HG02840 (cell line): ENCODE measurements at regions not wholly inside any gene's neighbourhood (a gene's known extent, or its start where the extent isn't known, plus 50 kb on each side); places are given as distances from the start of the nearest gene placed in this dataset.

Source experiments
- ATAC-seq: cut with Tn5 transposase; IDR thresholded peaks from one replicate; pipeline ENCODE4 v1.9.1; 2021; ENCODE audit warnings: mild to moderate bottlenecking, moderate library complexity, moderate number of reproducible peaks; ENCODE audit not compliant: unreplicated experiment, low FRiP score

DNA sequence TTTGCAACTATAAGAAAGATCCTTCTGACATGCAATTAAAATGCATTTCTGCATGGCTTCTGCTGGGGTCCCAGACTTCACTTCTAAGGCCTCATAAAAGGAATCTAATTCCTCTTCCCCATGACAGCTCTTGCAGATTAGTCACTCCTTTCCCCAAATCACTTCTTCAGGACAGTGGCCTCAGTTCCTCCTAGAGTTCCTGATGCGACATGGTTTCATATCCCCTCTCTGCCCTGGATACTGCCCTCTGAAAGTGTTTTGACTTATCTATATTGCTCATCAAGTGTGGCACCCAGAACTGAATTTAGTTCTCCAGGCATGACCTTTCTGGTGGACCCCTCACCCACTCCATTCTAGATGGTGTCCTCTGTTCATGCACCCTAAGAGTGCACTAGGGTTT lies 238.1 kb downstream of the FOXO1 start:
- no peak for ATAC-seq

DNA sequence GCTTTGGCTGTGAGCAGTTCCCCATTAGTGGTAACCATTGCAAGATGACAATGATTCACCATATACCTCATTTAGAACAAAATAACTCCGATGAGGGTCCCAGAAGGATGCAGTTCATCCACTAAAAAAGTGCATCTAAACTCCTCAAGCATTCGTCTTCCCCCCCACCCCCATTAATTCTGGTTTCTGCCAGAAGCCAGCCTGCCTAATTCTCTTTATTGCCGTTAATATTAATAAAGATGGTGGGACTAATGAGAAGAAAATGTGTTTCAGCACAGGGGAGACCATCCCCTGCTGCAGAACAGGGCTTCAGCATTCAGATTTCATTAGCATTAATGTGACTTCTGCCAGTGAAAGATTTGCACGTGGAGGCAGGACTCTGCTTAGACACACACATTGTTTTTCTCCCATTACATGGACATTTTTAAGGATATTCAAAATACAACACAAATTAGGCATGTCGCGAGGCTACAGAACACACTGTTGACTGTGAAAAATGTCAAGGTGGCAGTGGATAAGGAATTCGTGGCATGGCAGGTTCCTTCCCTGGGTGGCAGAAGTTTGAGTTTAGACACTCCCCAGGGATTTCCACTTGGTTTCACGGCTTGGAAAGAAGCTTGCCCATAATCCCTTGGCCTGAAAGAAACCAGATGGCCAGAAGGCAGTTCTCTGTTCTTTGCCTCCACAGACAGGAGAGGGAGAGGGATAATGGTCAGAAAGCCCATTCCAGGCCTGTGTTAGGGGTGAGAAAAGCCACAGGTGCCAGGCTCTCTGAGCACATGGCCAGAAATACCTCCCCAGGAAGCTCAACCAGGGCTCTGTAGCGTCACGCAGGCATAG lies 236.5 kb downstream of the FOXO1 start:
- no peak for ATAC-seq

DNA sequence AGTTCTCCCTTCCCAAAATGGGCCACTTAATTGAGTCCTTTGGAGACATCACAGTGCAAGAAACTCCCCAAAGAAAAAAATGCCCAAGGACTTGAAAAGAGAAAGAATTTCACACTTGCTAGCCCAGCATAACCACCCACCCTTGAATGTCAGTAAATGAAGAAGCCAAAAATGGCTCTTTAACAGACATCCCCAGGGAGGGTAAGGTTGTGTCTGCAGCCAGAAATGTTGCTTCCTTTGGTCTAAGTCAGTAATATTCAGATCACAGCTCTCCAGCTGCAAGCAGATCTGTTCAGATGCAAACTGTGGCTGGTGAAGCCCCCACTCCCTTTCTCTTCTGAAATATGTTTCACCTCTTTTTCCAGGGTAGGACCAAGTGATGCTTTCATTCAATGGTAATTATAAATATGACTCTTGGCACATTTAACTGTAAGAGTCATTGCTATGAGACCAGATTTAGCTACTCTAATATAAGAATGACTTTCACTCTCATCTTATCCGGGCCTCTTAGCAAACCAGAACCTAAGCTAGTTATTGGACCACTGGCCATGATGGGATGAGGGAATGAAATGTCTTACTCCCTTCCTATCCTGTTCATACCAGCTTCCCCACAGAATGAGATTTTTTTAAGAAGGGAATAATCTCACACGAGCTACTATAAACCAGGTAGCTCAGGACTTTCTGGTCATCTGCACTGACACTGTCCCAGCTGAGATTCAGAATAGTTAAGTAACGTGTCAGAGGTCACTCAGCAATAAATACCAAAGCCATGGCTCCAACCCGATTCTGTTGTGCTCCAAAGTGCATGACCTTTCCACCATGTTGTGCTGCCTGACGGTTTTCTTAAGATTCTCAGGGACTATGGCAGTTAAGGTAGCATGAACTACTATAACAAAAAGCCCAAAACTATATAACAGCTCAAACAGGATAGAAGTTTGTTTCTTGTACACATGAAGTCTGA lies 234.1 kb downstream of the FOXO1 start:
- peak; percentile 57 for ATAC-seq

DNA sequence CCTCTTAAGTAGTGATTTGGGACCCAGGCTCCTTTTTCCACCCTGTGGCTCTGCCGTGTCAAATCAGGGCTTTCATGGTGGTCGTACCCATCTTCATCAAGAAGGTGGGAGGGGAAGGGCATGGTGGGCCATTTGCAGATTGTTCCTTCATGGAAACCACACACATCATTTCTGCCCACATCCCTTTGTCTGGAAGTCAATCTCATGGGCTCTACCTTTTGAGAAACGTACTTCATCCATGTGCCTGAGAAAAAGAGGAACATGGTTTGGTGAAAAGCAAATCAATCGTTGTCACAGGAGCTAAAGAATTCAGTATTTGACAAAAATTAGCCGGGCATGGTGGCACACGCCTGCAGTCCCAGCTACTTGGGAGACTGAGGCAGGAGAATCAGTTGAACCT lies 233.4 kb downstream of the FOXO1 start:
- ATAC-seq: no peak

DNA sequence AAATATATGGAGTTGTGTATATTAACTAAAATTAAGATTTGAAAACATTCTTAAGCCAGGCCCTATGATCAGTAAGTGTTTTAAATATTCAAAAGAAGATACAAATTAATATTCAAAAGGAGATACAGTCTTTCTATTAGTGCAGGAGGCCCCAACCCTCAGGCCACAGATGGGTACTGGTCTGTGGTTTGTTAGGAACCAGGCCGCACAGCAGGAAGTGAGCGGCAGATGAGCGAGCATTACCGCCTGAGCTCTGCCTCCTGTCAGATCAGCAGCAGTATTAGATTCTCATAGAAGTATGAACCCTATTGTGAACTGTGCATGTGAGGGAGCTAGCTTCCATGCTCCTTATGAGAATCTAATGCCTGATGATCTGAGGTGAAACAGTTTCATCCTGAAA lies 232.9 kb downstream of the FOXO1 start:
- ATAC-seq: no peak

DNA sequence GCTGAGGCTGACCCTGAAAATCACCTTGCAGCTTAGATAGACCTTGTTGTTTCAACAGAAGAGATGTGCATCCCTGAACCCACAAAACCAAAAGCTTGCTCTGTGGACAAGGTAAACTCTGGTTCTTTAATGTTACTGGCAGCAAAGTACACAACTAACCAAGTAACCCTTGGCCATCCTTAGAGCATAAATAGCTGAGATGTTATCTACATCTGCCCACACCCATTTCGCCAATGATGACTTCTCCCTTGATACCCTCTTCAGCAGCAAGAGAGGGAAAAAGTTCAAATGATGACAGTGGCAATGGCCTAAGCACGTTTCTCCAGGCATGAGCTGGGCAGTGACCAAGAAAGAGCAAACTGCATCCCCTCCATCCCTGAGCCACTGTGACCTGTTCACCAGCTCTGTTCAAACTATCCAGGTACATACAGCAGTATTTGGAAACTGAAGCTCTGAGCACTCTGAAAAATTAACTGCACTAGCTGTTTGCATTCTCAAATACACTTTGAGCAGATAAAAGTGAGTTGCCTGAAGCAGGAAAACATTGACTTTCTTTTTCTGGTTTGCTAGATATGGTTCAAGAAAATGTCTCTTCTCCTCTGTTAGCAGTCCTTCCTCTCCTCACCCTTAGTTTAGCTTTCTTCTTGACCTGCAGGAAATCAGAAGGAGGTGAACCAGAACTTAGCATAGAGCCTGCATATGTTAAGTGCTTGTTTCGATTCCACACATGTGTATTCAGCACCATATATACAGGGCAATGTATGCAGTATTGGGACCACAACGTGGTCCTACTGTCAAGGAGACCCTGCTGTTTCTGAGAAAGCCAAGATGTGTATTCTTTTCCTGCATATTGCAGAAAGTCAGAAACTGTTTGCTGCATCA lies 231.7 kb downstream of the FOXO1 start:
- ATAC-seq: no peak

DNA sequence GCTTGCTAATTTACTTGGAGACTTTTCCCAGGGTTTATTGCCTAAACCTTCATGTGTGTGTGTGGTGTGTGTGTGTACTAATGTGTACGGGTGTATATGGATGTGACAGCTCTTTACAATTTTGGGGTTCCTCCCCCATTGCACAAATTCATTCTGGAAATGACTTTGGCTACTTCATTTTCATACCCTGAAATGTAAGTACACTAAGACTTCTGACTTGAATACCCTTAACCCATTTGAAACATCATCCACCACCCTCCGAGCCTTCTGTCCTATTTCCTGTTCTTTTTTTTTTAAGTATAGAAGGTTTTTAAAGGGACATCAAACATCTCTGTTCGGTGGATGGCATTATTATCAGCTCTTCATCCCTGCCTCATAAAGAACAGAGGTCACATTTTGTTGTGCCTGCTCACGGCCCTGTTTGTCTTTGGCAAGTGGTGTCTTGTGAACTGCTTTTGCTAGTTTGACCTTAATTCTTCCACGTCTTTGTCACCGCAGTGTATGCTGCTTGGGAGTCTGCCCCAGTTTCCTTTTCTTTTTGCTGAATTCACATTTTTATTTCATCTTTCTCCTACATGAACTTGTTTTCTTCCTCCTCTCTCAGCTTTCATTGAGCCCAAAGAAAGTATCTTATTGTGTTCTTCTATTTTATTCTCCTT lies 228.3 kb downstream of the FOXO1 start:
- ATAC-seq: no peak

DNA sequence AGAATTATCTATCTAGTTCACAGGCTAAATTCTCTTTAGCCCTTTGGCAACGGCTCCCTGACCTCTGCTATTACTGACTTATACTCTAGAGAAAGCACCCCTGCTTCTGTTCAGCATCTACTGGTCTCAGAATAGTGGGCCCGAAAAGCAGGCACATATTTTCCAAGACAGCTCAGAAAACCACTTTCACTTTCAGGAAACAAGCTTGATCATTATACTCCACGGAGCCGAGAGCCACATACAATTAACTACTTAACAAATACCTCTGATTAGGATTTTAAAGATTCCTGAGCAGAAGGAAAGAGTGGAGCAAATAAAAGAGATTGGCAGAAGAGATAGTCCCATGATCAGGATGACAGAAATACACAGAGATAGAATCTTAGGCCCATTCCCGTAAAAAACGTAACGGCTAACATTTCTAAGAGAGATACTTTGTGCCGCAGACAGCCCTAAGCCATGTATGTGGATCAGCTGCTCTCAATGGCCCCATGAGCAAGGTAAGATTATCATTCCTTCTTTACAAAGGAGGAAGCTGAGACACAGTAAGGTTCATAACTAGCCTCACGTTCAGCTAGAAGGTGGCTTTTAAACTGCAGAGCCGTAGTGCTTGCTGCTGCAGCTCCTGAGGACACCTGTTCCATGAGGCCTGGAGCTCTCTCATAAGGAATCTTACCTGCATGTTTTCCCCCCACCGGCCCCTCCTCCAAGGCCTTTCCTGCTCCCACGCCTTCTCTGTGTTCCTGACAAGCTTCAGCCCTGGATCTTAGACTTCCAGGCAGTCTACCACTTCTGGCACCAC lies 227.2 kb downstream of the FOXO1 start:
- no peak for ATAC-seq

DNA sequence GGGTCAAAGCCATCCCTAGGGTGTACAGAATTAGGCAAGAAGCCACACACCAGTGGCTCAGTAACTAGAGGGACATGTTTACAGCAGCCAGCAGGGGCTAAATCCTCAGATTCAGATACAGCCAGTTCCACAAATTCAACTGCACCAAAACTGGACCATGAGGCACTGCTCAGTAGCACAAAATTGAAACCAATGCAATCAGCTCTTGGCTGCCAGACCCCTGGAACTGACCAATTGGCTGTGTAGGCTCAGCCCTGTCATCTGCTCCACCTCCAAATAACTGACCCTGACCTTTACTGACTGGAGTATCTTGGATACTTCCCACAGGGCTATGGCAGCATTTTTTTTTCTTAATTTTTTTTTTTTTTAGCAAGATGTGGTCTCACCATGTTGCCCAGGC lies 226.5 kb downstream of the FOXO1 start:
- no peak for ATAC-seq

DNA sequence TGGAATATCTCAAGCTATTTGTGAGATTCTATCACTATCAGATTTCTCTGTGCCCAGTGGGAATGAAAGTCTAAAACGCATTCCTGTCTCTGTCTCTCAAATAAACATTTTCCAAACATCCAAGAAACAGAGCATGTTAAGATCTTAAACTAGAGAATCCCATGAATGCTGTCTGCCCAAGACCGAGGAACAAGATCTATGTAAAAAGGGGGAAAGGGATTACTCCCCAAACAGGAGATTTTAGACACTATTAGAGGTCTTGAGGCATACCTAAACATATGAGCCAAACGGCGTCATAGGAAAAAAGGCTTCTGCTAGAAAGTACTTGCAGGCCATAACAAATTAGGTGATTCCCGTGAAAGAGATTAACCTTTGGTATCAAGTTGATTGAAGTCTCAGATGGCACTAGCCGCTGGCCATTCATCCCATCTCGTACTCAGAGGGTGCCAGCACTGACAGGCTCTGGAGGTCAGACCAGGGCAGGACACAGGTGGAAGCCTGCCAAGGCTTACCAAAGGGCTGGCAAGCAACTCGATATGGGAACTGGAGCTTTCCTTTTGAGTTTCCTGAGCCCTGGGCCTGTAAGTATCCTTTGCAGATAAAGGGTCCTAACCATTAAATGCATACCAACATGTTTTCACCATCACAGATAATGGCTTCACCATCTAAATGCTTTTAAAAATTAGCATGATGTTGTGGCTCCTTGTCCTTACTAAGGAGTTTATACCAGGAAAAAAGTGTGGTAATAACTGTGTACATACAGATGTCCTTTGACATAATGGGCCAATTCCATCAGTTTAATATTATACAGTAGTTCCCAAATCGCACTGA lies 225.2 kb downstream of the FOXO1 start:
- no peak for ATAC-seq

DNA sequence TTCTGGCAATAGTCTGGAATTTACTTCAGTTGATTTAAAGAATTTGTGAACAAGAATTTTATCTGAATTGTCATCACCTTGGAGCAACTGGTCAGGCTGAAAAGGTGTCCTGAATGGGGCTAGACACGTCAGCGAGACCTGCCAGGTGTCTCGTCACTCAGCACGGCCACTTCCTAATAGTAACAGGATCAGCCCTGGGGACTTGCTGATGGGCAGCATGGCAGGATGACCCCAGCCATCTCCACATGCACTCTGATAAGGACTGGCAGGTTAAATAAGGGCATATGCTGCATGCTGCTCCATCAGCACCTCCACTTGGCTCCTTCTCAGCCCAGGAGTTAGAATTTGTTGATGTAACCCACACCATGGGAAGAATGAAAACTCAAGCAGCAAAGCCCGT lies 224.2 kb downstream of the FOXO1 start:
- no peak for ATAC-seq

DNA sequence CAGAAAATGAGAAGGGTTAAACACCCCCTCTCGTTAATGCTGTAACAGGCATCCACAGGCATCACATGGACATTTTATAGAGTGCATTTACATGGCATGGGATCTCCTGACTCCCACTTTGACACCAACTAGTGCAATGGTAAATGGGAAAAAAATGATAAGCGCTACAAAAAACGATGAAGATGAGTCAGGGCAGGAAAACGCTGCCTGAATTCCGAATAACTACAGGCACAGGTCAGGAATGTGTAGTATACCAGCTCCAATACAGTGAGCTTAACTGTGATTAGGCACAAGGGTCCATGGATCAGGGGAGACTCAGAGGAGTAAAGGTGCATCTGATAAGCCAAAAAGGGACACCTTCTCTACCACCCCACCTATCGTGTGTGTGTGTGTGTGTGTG lies 223.6 kb downstream of the FOXO1 start:
- ATAC-seq: no peak

DNA sequence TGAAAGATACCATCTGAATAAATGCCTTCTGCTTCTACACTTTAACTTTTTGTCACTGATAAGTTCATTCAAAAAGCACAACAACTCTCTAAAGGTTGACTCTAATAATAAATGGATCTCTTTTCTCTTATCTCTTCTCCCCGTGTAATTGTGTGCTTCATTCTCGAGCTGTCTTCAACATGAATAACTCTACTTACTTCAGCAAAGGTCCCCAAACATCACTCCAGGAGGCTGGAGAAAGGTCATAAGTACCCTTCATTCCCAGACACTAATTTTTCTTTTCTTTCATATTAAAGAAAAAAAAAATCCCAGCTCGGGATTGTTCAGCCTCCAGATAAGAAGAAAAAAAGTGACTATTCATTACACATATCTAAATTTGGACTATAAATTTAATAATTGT lies 222.2 kb downstream of the FOXO1 start:
- no peak for ATAC-seq

DNA sequence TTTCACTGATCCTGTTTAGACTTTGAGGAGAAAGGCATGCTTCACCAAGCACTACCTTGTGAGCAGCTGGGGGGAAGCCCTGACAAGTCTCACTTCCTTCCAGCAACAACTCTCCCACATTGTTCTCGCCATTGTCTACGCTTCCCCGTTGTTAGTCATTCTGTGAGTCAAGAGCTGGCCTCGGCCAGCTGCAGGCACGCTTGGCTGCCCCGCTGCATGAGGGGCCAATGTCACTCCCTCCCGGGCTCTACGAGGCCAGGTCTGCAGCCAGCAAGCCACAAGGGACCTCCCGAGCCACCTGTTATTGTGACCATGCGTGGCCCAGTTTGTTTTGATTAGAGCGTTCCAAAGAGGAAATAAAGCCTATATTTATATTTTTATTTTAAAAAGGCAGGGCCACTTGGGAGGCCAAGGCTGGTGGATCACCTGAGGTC lies 220.9 kb downstream of the FOXO1 start:
- peak; percentile 98 for ATAC-seq

DNA sequence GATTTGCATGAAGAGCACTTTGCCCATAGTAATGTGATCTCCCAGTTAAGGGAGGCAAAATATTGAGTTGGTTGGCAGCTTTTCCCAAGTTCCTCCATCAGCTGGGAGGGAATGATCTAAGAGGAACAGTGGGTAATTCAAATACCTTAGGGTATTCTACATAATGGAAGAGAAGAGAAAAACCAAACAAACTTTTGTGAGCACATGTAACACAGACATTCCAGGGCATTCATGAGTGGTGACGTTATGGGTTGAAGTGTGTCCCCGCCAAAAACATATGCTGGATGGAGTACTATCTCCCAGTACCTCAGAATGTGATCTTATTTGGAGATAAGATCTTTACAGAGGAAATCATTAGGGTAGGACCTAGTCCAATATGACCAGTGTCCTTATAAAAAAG lies 220.1 kb downstream of the FOXO1 start:
- ATAC-seq: no peak

DNA sequence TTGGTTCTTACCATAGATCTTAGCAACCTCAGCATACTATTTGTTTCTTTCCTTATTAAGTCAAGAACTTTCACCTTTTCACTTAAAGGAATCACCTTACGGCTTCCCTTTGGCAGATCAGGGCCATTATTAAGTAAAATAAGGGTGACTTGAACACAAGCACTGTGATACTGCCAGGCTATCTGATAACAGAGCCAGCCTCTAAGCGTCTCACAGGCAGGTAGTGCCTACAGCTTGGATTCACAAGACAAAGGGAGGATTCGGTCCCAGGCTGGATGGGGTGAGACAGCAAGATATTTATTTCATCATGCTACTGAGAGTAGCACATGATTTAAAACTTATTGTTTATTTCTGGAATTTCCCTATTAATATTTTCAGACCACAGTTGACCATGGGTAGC lies 218.6 kb downstream of the FOXO1 start:
- ATAC-seq: no peak

DNA sequence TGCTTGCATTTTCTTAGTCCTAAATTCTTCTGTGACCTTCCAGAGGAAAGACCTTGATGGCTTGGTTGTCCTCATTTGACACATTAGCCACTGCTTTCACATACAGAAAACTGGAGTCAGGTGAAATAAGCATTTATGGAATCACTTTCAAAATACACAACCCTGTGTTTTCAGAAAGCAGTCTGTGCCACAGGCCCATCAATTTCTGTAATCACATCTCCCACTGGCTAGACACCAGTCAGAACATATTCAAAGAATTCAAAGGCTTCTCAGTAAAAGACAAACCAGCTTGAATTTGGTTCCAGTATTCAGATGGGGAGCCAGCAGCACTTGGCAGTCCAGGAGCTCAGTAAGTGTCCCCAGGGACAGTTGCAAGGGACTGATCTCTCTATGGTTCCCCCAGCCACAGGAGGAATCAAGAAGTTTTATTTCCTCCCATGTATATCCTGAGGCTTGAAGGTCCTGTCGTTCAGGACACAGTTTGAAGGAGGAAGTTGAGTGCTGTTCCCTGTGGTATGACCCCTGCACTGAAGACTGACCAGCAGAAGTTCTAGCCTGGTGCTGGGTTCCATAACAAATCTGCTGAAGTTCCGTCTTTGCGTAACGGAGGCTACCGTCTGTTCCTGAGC lies 214.3 kb downstream of the FOXO1 start:
- ATAC-seq: no peak
